Epithelial cell of proximal tubule (primary cell): ENCODE measurements at regions not wholly inside any gene's neighbourhood (a gene's known extent, or its start where the extent isn't known, plus 50 kb on each side); places are given as distances from the start of the nearest gene placed in this dataset.

ENCODE experiments used
- DNase-seq: peaks from one replicate; pipeline ENCODE4 v3.0.0-alpha.2; 2011; ENCODE audit warnings: low read depth
- H3K4me3 ChIP-seq: 2 replicates; pipeline ENCODE4 v1.5.1; 2011; ENCODE audit warnings: low read depth, mild to moderate bottlenecking, low read length
- CTCF ChIP-seq: conservative IDR thresholded peaks from 2 replicates; pipeline ENCODE4 v1.5.1; 2012; ENCODE audit warnings: low read depth, mild to moderate bottlenecking, low read length

DNA sequence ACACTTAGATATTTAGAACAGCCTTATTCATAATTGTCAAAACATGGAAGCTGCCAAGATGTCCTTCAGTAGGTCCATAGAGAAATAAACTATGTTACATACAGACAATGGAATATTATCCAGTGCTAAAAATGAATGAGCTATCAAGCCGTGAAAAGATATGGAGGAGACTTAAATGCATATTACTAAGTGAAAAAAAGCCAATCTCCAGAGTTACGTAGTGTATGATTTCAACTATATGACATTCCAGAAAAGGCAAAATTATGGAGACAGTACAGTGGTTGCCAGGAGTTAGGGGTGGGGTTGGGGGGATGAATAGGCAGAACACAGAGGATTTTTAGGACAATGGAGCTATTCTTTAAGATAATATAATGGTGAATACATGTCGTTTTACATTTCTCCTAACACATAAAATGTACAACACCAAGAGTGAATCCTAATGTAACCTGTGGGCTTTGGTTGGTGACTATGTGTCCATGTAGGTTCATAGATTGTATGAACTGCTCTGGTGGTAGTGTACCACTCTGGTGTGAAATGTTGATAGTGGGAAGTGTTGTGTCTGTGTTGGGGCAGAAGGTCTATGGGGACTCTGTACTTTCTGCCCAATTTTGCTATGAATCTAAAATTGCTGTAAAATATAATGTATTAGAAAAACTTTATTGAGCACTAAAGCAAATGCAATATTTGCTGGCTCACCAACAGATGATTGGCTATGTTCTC lies 122.6 kb downstream of the USP22 start:
- DNase-seq, result no peak
- TF ChIP-seq CTCF, result no peak

DNA sequence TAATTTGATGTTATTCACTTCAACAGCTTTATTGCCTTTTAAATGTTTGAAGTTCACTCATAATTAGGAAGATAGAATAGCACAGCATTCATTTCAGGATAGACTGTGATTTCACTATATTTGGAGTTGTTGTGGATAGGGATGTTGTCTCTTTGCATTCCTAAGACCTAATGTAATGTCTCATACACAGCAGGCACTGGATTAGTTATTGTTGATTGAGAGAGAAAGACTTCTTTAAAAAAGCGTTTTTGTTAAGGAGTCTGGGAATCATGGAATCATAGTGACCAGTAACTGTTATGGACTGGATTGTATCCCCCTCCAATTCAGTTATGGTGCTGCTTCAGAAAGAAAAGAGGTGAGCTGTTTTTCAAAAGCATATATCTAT lies 122.0 kb downstream of the USP22 start:
- no peak for DNase-seq
- no peak overlapping the region for H3K4me3 ChIP-seq
- TF ChIP-seq CTCF, result no peak

More for the DNA sequence above, 122.6 kb downstream of the USP22 start:
- no peak overlapping the region for H3K4me3 ChIP-seq

DNA sequence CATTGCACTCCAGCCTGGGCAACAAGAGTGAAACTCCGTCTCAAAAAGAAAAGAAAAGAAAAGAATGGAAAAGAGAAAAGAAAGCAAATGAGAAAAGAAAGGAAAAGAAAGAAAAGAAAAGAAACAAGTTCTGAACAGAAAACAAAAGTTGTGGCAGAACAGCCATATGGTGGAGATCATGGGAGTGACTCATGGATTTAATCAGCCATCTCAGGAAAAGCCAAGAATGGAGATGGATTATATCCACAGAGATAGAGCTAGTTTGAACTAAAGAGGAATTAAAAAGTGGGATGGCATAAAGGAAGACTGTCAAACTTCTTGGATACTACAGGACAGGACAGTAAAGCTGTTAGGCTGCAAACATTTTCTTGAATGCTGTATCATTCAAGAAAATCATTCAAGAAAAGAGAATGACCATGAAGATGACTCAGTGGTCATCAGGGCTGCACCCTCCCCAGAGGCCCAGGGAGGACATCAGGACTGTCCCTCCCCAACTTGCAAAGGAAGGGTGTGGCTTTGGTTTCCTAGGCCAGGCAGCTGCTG lies 120.6 kb downstream of the USP22 start:
- DNase-seq, result no peak
- TF ChIP-seq CTCF, result no peak
- H3K4me3 ChIP-seq, result no peak overlapping the region

- TF ChIP-seq CTCF, result no peak
- DNase-seq, result no peak
- no peak overlapping the region for H3K4me3 ChIP-seq
Observed at GRCh38 chr17:20924306-20924705, 118.5 kb downstream of the USP22 start.

DNA sequence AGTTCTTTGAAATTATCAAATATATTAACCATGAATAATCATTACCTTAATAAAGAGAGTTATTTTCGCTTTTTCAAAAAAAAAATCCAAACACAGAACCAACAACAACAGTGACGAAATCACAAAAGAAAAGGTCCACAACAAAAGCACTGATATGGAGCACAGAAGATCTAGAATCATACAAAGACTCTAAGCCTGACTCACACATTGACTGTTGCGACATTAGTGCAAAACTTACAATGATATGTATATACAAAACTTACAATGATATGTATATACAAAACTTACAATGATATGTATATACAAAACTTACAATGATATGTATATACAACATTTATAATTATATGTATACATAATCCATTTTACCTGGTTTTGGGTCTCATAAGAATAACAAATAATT lies 117.7 kb downstream of the USP22 start:
- no peak overlapping the region for H3K4me3 ChIP-seq
- no peak for DNase-seq
- no peak for TF ChIP-seq CTCF

DNA sequence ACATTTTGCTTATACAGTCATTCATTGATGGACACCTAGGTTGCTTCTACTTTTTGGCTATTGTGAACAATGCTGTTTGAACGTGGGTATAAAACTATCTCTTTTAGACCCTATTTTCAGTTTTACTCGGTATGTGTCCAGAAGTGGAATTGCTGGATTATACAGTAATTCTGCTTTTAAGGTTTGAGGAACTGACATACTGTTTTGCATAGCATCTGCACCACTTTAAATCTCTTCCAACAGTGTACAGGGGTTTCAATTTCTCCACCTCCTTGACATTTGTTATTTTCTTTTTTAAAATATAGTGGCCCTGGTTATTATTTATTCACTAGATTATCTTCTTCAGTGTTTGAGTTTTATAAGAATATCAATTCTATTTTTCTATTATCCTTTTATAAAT lies 116.9 kb downstream of the USP22 start:
- DNase-seq, result no peak
- no peak overlapping the region for H3K4me3 ChIP-seq
- TF ChIP-seq CTCF, result no peak

DNA sequence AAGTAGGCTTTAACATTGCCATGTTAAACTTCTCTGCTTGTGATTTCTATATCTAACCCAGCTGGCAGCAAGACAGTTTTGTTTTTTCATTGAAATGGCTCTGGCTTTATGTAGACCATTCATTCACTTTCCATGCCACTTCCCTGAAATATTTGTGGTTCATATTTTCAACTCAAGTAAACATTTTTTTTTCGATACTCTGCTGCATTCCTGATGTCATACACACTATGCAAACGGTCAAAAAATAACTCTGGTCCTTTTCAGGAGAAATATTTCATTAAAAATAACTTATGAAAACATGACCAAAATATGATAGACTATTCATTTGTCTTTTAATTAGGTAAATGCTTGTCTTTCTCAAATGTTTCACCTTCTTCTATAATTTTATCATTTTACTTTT lies 116.3 kb downstream of the USP22 start:
- no peak for DNase-seq
- H3K4me3 ChIP-seq, result no peak overlapping the region
- no peak for TF ChIP-seq CTCF
